NCI-H526 (cell line): ENCODE measurements at regions not wholly inside any gene's neighbourhood (a gene's known extent, or its start where the extent isn't known, plus 50 kb on each side); places are given as distances from the start of the nearest gene placed in this dataset.
"Not testable (repeated sequence)": the region's sequence is repeated elsewhere in the genome, so short reads cannot be mapped to it uniquely, and the experiment has no call there.

Experiments
- DNase-seq, 2 experiments: peaks; one replicate each; lab custom pipeline; 2025; lab: John Stamatoyannopoulos, UW

- DNase-seq = no peak
These were observed 95.6 kb downstream of the RRAGB start for GRCh38 chrX:55813150-55813549.

- no peak for DNase-seq
These were observed 98.0 kb downstream of the RRAGB start for GRCh38 chrX:55815546-55815945.

GRCh38 chrX:55816023-55816422, 98.5 kb downstream of the RRAGB start:
- no peak for DNase-seq

GRCh38 chrX:55818673-55819375, 101.3 kb downstream of the RRAGB start:
- no peak for DNase-seq

GRCh38 chrX:55839485-55839884, 121.9 kb downstream of the RRAGB start:
- peak; percentile 1 to 6 for DNase-seq

- no peak for DNase-seq
These were observed 124.6 kb downstream of the RRAGB start for GRCh38 chrX:55841962-55842752.

GRCh38 chrX:55866779-55867178, 149.2 kb downstream of the RRAGB start:
- not testable (repeated sequence) for DNase-seq

- no peak for DNase-seq
These were observed 149.7 kb downstream of the RRAGB start for GRCh38 chrX:55867181-55867651.

- no peak for DNase-seq
These were observed 150.2 kb downstream of the RRAGB start for GRCh38 chrX:55867708-55868107.

GRCh38 chrX:55874807-55875206, 157.3 kb downstream of the RRAGB start:
- DNase-seq = no peak

GRCh38 chrX:55883541-55883940, 166.0 kb downstream of the RRAGB start:
- DNase-seq = not testable (repeated sequence)

- DNase-seq = peak; percentile 10 to 37
These were observed 190.5 kb downstream of the RRAGB start for GRCh38 chrX:55907968-55908607.

GRCh38 chrX:55908661-55909212, 191.2 kb downstream of the RRAGB start:
- DNase-seq = peak in 1 of 2 experiments; percentile 13

- peak in 1 of 2 experiments; percentile 28 for DNase-seq
These were observed 202.0 kb downstream of the RRAGB start for GRCh38 chrX:55919367-55920221.

GRCh38 chrX:55924574-55924973, 207.0 kb downstream of the RRAGB start:
- DNase-seq = no peak

- not testable (repeated sequence) for DNase-seq
These were observed 211.0 kb downstream of the RRAGB start for GRCh38 chrX:55928529-55928928.
